ENCODE measurements at regions not wholly inside any gene's neighbourhood (a gene's known extent, or its start where the extent isn't known, plus 50 kb on each side); places are given as distances from the start of the nearest gene placed in this dataset.

DNA sequence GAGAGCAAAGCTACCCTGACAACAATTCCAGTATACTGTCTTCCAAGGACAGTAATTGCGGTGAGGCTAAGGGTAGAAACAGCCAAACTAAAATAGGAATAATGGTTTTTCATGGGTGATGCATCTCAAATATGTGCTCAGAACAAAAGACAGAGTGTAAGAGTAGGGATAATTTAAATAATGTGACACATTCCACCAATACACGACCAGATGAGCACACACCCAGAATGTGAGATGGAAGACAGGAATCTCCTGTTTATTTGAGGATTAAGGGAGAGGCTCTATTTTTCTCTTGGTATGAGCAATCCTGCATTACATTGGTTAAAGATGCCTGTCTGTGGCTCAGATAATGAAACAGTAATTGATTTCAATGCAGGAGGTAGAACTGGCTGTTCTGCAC is 292.9 kb upstream of the ZFP64 start:
- DNase-seq (ENCODE audit: low read depth) = no peak
- H3K4me3 ChIP-seq (ENCODE audit: low read depth, low read length) = no peak overlapping the region
- no peak for TF ChIP-seq CTCF (IDR thresholded peaks at IDR 0.05; ENCODE audit: insufficient read depth, low read length)

GRCh38 chr20:52483382-52483781 is 291.8 kb upstream of the ZFP64 start:
- no peak for TF ChIP-seq CTCF (IDR thresholded peaks at IDR 0.05; ENCODE audit: insufficient read depth, low read length)
- no peak for DNase-seq (ENCODE audit: low read depth)
- H3K4me3 ChIP-seq (ENCODE audit: low read depth, low read length) = no peak overlapping the region

DNA sequence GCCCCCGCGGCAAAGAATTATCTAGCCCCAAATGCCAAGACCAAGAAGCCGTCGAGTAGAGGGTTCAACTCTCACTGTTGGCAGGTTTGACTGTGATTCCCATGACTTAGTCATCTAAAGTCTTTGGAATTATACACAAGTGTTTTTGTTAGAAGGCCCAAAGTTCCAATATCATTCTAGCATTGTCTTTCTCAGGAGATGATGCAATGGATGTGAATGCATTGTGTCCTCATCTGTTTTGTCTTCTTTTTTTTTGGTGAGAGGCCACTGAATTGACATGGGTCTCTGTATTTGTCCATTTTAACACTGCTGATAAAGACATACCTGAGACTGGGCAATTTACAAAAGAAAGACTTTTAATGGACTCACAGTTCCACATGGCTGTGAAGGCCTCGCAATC is 290.5 kb upstream of the ZFP64 start:
- H3K4me3 ChIP-seq (ENCODE audit: low read depth, low read length) = no peak overlapping the region
- TF ChIP-seq CTCF (IDR thresholded peaks at IDR 0.05; ENCODE audit: insufficient read depth, low read length) = no peak
- DNase-seq (ENCODE audit: low read depth) = no peak

DNA sequence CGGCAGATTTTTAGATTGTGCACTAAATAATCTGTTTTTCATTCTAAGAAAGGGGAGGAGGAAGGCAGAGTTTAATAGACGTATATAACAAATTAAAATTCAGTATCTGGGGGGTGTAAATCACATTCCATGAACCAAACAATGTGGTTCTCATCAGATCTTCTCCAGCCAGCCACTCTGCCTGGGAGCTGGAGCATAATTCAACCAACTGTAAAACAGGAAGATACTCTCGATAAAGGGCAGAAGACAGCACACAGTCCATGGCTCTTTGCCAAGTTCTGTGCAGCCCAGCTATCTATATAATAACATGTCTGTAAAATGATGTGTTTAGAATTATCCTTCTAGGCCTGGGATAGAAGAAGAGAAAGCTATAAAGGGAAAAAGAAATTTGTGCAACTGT is 289.9 kb upstream of the ZFP64 start:
- H3K4me3 ChIP-seq (ENCODE audit: low read depth, low read length) = no peak overlapping the region
- no peak for DNase-seq (ENCODE audit: low read depth)
- no peak for TF ChIP-seq CTCF (IDR thresholded peaks at IDR 0.05; ENCODE audit: insufficient read depth, low read length)

- DNase-seq (ENCODE audit: low read depth) = no peak
- H3K4me3 ChIP-seq (ENCODE audit: low read depth, low read length) = no peak overlapping the region
- no peak for TF ChIP-seq CTCF (IDR thresholded peaks at IDR 0.05; ENCODE audit: insufficient read depth, low read length)
Observed at GRCh38 chr20:52476074-52476750, 284.6 kb upstream of the ZFP64 start.

DNA sequence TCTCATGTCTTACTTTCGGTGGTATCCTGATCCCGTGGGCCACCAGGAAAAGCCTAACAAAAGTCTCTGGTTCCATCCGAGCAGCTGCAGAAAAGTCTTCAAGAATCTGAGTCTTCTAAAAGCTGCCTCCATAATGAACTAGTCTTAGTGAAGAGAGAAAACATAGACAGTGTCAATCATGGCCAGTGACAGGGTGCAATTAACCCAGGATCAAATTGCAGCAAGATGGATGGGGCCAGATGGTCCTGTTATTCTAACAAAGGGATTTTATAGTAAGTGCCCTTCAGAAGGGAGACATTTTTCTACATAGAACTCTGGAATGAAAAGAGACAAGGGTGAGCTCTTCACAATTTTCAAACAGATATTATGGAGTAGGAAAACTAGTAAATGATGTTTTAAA is 281.6 kb upstream of the ZFP64 start:
- no peak for TF ChIP-seq CTCF (IDR thresholded peaks at IDR 0.05; ENCODE audit: insufficient read depth, low read length)
- DNase-seq (ENCODE audit: low read depth) = no peak
- H3K4me3 ChIP-seq (ENCODE audit: low read depth, low read length) = no peak overlapping the region

GRCh38 chr20:52470561-52470960 is 279.0 kb upstream of the ZFP64 start:
- no peak overlapping the region for H3K4me3 ChIP-seq (ENCODE audit: low read depth, low read length)
- no peak for TF ChIP-seq CTCF (IDR thresholded peaks at IDR 0.05; ENCODE audit: insufficient read depth, low read length)
- DNase-seq (ENCODE audit: low read depth) = no peak
